Memory B cell (primary cell): ENCODE measurements at regions not wholly inside any gene's neighbourhood (a gene's known extent, or its start where the extent isn't known, plus 50 kb on each side); places are given as distances from the start of the nearest gene placed in this dataset.

ENCODE experiments used
- ATAC-seq: fragments of 150-1000 bp; cut with Tn5 transposase; 2 replicates; pipeline ENCODE4 v1.10.0; 2021; ENCODE audit warnings: low read depth, mild to moderate bottlenecking, moderate library complexity
- DNase-seq, 2 donors: peaks; one replicate each; pipeline ENCODE4 v3.0.0; 2022; ENCODE audit warnings: low spot score in 2 of 2
- H3K27ac Mint-ChIP-seq: one replicate; pipeline ENCODE4 v1.8.0; 2022; ENCODE audit warnings: mild to moderate bottlenecking, moderate library complexity, mixed read lengths
- H3K27me3 Mint-ChIP-seq: one replicate; pipeline ENCODE4 v1.8.0; 2022; ENCODE audit warnings: mixed read lengths
- H3K36me3 Mint-ChIP-seq: one replicate; pipeline ENCODE4 v1.8.0; 2022; ENCODE audit warnings: mild to moderate bottlenecking, mixed read lengths
- H3K4me1 Mint-ChIP-seq: one replicate; pipeline ENCODE4 v1.8.0; 2022; ENCODE audit warnings: mixed read lengths
- H3K4me3 Mint-ChIP-seq: one replicate; pipeline ENCODE4 v1.8.0; 2022; ENCODE audit warnings: mild to moderate bottlenecking, moderate library complexity, mixed read lengths
- H3K9me3 Mint-ChIP-seq: one replicate; pipeline ENCODE4 v1.8.0; 2022; ENCODE audit warnings: mixed read lengths

GRCh38 chr3:102226463-102226862 is 208.4 kb upstream of the ZPLD1 start:
- DNase-seq (no peak), ATAC-seq (no peak)
- no peaks in the 10 kb centered on the region for H3K9me3 Mint-ChIP-seq
- no peaks in the 10 kb centered on the region for H3K27me3 Mint-ChIP-seq
- no peak overlapping the region for H3K27ac Mint-ChIP-seq
- peaks cover 19% of the 10 kb centered on the region for H3K4me1 Mint-ChIP-seq
- H3K4me3 Mint-ChIP-seq, result no peak overlapping the region
- no peaks in the 10 kb centered on the region for H3K36me3 Mint-ChIP-seq

- H3K36me3 Mint-ChIP-seq, result no peaks in the 10 kb centered on the region
- H3K27me3 Mint-ChIP-seq, result peaks cover 3% of the 10 kb centered on the region
- no peak overlapping the region for H3K4me3 Mint-ChIP-seq
- no peaks in the 10 kb centered on the region for H3K9me3 Mint-ChIP-seq
- DNase-seq, result peak; percentile 82 to 85
- H3K27ac Mint-ChIP-seq, result no peak overlapping the region
- peak; percentile 49 for ATAC-seq
- peaks cover 24% of the 10 kb centered on the region for H3K4me1 Mint-ChIP-seq
Observed at GRCh38 chr3:102229062-102229655, 205.7 kb upstream of the ZPLD1 start.

GRCh38 chr3:102230057-102230456 is 204.8 kb upstream of the ZPLD1 start:
- no peak for DNase-seq
- no peaks in the 10 kb centered on the region for H3K36me3 Mint-ChIP-seq
- no peak for ATAC-seq
- no peak overlapping the region for H3K27ac Mint-ChIP-seq
- H3K27me3 Mint-ChIP-seq, result peaks cover 3% of the 10 kb centered on the region
- H3K9me3 Mint-ChIP-seq, result no peaks in the 10 kb centered on the region
- H3K4me1 Mint-ChIP-seq, result peaks cover 30% of the 10 kb centered on the region
- no peak overlapping the region for H3K4me3 Mint-ChIP-seq

- DNase-seq, result peak; percentile 16 to 53
- peak overlapping the region; percentile 6 for H3K27ac Mint-ChIP-seq
Observed at GRCh38 chr3:102233881-102234280, 200.9 kb upstream of the ZPLD1 start.

GRCh38 chr3:102235679-102236078 is 199.1 kb upstream of the ZPLD1 start:
- H3K9me3 Mint-ChIP-seq, result no peaks in the 10 kb centered on the region
- DNase-seq, result no peak
- H3K36me3 Mint-ChIP-seq, result no peaks in the 10 kb centered on the region
- peaks cover 3% of the 10 kb centered on the region for H3K27me3 Mint-ChIP-seq
- peaks cover 32% of the 10 kb centered on the region for H3K4me1 Mint-ChIP-seq
- no peak overlapping the region for H3K4me3 Mint-ChIP-seq
- H3K27ac Mint-ChIP-seq, result no peak overlapping the region
- no peak for ATAC-seq

More at GRCh38 chr3:102233881-102234280, 200.9 kb upstream of the ZPLD1 start:
- no peaks in the 10 kb centered on the region for H3K9me3 Mint-ChIP-seq
- H3K4me3 Mint-ChIP-seq, result peak overlapping the region; percentile 31
- peaks cover 37% of the 10 kb centered on the region for H3K4me1 Mint-ChIP-seq
- peak; percentile 98 for ATAC-seq
- H3K27me3 Mint-ChIP-seq, result peaks cover 3% of the 10 kb centered on the region
- no peaks in the 10 kb centered on the region for H3K36me3 Mint-ChIP-seq

- Mint-ChIP-seq H3K9me3 (no peaks in the 10 kb centered on the region), H3K36me3 (no peaks in the 10 kb centered on the region), H3K27me3 (peaks cover 3% of the 10 kb centered on the region), H3K4me1 (peaks cover 32% of the 10 kb centered on the region), H3K4me3 (no peak overlapping the region), H3K27ac (no peak overlapping the region)
- ATAC-seq, result no peak
- DNase-seq, result no peak
Observed at GRCh38 chr3:102237181-102237580, 197.6 kb upstream of the ZPLD1 start.

- Mint-ChIP-seq H3K27ac (no peak overlapping the region), H3K9me3 (no peaks in the 10 kb centered on the region), H3K36me3 (no peaks in the 10 kb centered on the region), H3K27me3 (peaks cover 1% of the 10 kb centered on the region), H3K4me3 (no peak overlapping the region), H3K4me1 (peaks cover 29% of the 10 kb centered on the region)
- ATAC-seq (no peak), DNase-seq (no peak)
Observed at GRCh38 chr3:102237838-102238237, 197.0 kb upstream of the ZPLD1 start.

- no peaks in the 10 kb centered on the region for H3K36me3 Mint-ChIP-seq
- H3K4me1 Mint-ChIP-seq, result peaks cover 25% of the 10 kb centered on the region
- H3K9me3 Mint-ChIP-seq, result no peaks in the 10 kb centered on the region
- no peak overlapping the region for H3K27ac Mint-ChIP-seq
- H3K27me3 Mint-ChIP-seq, result no peaks in the 10 kb centered on the region
- H3K4me3 Mint-ChIP-seq, result no peak overlapping the region
- no peak for DNase-seq
- no peak for ATAC-seq
Observed at GRCh38 chr3:102238362-102238761, 196.5 kb upstream of the ZPLD1 start.

GRCh38 chr3:102240720-102241119 is 194.1 kb upstream of the ZPLD1 start:
- Mint-ChIP-seq H3K27ac (no peak overlapping the region), H3K36me3 (no peaks in the 10 kb centered on the region), H3K9me3 (no peaks in the 10 kb centered on the region)

GRCh38 chr3:102248981-102249705 is 185.7 kb upstream of the ZPLD1 start:
- H3K4me1 Mint-ChIP-seq, result no peaks in the 10 kb centered on the region
- H3K9me3 Mint-ChIP-seq, result no peaks in the 10 kb centered on the region
- DNase-seq, result no peak
- H3K27me3 Mint-ChIP-seq, result peaks cover 4% of the 10 kb centered on the region
- H3K36me3 Mint-ChIP-seq, result no peaks in the 10 kb centered on the region
- ATAC-seq, result no peak
- no peak overlapping the region for H3K27ac Mint-ChIP-seq
- H3K4me3 Mint-ChIP-seq, result no peak overlapping the region

More at GRCh38 chr3:102240720-102241119, 194.1 kb upstream of the ZPLD1 start:
- no peak overlapping the region for H3K4me3 Mint-ChIP-seq
- DNase-seq (no peak), ATAC-seq (no peak)
- H3K27me3 Mint-ChIP-seq, result peaks cover 4% of the 10 kb centered on the region
- peaks cover 8% of the 10 kb centered on the region for H3K4me1 Mint-ChIP-seq

- H3K4me3 Mint-ChIP-seq, result no peak overlapping the region
- H3K4me1 Mint-ChIP-seq, result peaks cover 8% of the 10 kb centered on the region
- H3K27me3 Mint-ChIP-seq, result no peaks in the 10 kb centered on the region
- DNase-seq (no peak), ATAC-seq (no peak)
- H3K9me3 Mint-ChIP-seq, result no peaks in the 10 kb centered on the region
- no peak overlapping the region for H3K27ac Mint-ChIP-seq
- no peaks in the 10 kb centered on the region for H3K36me3 Mint-ChIP-seq
Observed at GRCh38 chr3:102255736-102256135, 179.1 kb upstream of the ZPLD1 start.

- no peak overlapping the region for H3K27ac Mint-ChIP-seq
- DNase-seq (no peak), ATAC-seq (no peak)
- no peaks in the 10 kb centered on the region for H3K36me3 Mint-ChIP-seq
- H3K27me3 Mint-ChIP-seq, result no peaks in the 10 kb centered on the region
- peak overlapping the region; percentile 3 for H3K4me3 Mint-ChIP-seq
- H3K4me1 Mint-ChIP-seq, result peaks cover 8% of the 10 kb centered on the region
- H3K9me3 Mint-ChIP-seq, result no peaks in the 10 kb centered on the region
Observed at GRCh38 chr3:102258666-102259227, 176.1 kb upstream of the ZPLD1 start.

- no peak overlapping the region for H3K4me3 Mint-ChIP-seq
- DNase-seq, result no peak
- ATAC-seq, result no peak
- no peaks in the 10 kb centered on the region for H3K9me3 Mint-ChIP-seq
- peaks cover 8% of the 10 kb centered on the region for H3K4me1 Mint-ChIP-seq
- no peaks in the 10 kb centered on the region for H3K36me3 Mint-ChIP-seq
- H3K27ac Mint-ChIP-seq, result no peak overlapping the region
- H3K27me3 Mint-ChIP-seq, result no peaks in the 10 kb centered on the region
Observed at GRCh38 chr3:102259663-102260062, 175.2 kb upstream of the ZPLD1 start.

GRCh38 chr3:102265720-102266119 is 169.1 kb upstream of the ZPLD1 start:
- H3K4me3 Mint-ChIP-seq, result no peak overlapping the region
- H3K27ac Mint-ChIP-seq, result no peak overlapping the region
- H3K9me3 Mint-ChIP-seq, result peaks cover 4% of the 10 kb centered on the region
- H3K4me1 Mint-ChIP-seq, result no peaks in the 10 kb centered on the region
- H3K27me3 Mint-ChIP-seq, result no peaks in the 10 kb centered on the region
- H3K36me3 Mint-ChIP-seq, result no peaks in the 10 kb centered on the region
- DNase-seq (no peak), ATAC-seq (no peak)
